ENCODE measurements at regions not wholly inside any gene's neighbourhood (a gene's known extent, or its start where the extent isn't known, plus 50 kb on each side); places are given as distances from the start of the nearest gene placed in this dataset.

DNA sequence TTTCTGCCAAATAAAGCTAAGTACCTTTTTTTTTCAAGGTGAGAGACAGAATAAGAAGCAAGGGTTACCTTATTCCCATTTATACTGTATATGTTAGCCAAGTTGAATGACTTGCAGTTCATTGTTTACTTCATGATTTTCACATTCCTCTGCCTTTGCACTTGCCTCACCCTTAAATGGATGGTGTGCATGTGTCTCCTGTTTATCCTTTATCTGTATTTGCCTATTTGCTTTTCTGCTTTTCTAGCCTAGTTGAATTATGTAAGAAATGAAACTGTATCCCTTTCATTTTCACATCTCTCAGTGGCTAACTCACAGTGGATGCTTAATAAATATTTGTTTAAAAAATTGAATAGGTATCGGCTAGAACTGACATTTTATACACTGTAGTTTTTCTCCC, 200.8 kb upstream of the ST8SIA4 start:
- H3K9me3 ChIP-seq (ENCODE audit: control insufficient read depth, insufficient read depth, low read depth, low read length), result no peaks in the 10 kb centered on the region
- no peak overlapping the region for H3K4me3 ChIP-seq (ENCODE audit: low read depth in 2 of 2, low read length in 2 of 2)
- ATAC-seq (no peak), DNase-seq (ENCODE audit: low read depth, low spot score) (no peak)
- no peaks in the 10 kb centered on the region for H3K4me1 ChIP-seq (ENCODE audit: control insufficient read depth, insufficient read depth, low read length)
- TF ChIP-seq, protein P1, sequence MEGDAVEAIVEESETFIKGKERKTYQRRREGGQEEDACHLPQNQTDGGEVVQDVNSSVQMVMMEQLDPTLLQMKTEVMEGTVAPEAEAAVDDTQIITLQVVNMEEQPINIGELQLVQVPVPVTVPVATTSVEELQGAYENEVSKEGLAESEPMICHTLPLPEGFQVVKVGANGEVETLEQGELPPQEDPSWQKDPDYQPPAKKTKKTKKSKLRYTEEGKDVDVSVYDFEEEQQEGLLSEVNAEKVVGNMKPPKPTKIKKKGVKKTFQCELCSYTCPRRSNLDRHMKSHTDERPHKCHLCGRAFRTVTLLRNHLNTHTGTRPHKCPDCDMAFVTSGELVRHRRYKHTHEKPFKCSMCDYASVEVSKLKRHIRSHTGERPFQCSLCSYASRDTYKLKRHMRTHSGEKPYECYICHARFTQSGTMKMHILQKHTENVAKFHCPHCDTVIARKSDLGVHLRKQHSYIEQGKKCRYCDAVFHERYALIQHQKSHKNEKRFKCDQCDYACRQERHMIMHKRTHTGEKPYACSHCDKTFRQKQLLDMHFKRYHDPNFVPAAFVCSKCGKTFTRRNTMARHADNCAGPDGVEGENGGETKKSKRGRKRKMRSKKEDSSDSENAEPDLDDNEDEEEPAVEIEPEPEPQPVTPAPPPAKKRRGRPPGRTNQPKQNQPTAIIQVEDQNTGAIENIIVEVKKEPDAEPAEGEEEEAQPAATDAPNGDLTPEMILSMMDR (IDR thresholded peaks at IDR 0.05), result no peak
- TF ChIP-seq, protein P2, sequence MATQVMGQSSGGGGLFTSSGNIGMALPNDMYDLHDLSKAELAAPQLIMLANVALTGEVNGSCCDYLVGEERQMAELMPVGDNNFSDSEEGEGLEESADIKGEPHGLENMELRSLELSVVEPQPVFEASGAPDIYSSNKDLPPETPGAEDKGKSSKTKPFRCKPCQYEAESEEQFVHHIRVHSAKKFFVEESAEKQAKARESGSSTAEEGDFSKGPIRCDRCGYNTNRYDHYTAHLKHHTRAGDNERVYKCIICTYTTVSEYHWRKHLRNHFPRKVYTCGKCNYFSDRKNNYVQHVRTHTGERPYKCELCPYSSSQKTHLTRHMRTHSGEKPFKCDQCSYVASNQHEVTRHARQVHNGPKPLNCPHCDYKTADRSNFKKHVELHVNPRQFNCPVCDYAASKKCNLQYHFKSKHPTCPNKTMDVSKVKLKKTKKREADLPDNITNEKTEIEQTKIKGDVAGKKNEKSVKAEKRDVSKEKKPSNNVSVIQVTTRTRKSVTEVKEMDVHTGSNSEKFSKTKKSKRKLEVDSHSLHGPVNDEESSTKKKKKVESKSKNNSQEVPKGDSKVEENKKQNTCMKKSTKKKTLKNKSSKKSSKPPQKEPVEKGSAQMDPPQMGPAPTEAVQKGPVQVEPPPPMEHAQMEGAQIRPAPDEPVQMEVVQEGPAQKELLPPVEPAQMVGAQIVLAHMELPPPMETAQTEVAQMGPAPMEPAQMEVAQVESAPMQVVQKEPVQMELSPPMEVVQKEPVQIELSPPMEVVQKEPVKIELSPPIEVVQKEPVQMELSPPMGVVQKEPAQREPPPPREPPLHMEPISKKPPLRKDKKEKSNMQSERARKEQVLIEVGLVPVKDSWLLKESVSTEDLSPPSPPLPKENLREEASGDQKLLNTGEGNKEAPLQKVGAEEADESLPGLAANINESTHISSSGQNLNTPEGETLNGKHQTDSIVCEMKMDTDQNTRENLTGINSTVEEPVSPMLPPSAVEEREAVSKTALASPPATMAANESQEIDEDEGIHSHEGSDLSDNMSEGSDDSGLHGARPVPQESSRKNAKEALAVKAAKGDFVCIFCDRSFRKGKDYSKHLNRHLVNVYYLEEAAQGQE (IDR thresholded peaks at IDR 0.05; ENCODE audit: insufficient read depth in 1 of 2, low read depth in 2 of 2, low read length in 1 of 2), result no peak
- intact Hi-C loops (cut with micrococcal nuclease; ENCODE audit: unreplicated experiment), result no loop called here
- no TSS peak for BruUV-seq (replicated peaks)
- no peaks in the 10 kb centered on the region for H3K36me3 ChIP-seq (ENCODE audit: control insufficient read depth, insufficient read depth, low read length)
- no peak overlapping the region for H3K27ac ChIP-seq (ENCODE audit: low read length)
- POLR2A ChIA-PET, result interaction anchor here (0.7 kb wide), 1 partner anchor 63 kb away, joined by 4 read pairs; no protein-coding TSS in a partner anchor
- in situ Hi-C loops (cut with HindIII; ENCODE audit: low pct_unique_long_range_greater_than_20kb, low sequenced_read_pairs), result no loop called here
- H3K27me3 ChIP-seq (ENCODE audit: control insufficient read depth, insufficient read depth, low read length), result no peaks in the 10 kb centered on the region
- CTCF ChIA-PET, result no interaction called here

DNA sequence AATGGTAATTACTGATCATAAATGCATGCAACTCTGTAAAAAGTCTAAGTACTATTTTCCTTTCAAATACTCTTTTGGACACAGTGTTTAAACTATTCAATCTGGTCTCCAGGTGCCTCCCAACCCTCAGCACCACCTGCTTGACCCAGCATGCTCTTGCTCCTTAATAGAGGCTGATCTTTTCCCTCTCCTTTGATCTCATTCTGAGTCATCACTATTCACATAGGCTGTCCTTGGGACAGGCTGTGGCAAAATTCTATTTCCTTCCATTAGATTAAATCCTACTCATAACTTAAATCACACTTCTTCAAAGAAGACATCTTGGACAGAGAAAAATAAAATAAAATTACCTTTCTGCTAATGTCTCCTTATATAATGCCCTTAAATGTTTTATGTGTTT, 199.4 kb upstream of the ST8SIA4 start:
- no TSS peak for BruUV-seq (replicated peaks)
- CTCF ChIA-PET, result no interaction called here
- H3K27me3 ChIP-seq (ENCODE audit: control insufficient read depth, insufficient read depth, low read length), result no peaks in the 10 kb centered on the region
- in situ Hi-C loops (cut with HindIII; ENCODE audit: low pct_unique_long_range_greater_than_20kb, low sequenced_read_pairs), result no loop called here
- H3K36me3 ChIP-seq (ENCODE audit: control insufficient read depth, insufficient read depth, low read length), result no peaks in the 10 kb centered on the region
- TF ChIP-seq TCF7L2 (IDR thresholded peaks at IDR 0.05; ENCODE audit: low read depth, low read length), result no peak
- TF ChIP-seq SIN3A (IDR thresholded peaks at IDR 0.05; ENCODE audit: borderline replicate concordance, insufficient read depth, low read depth, low read length), result no peak
- TF ChIP-seq, protein P2 (IDR thresholded peaks at IDR 0.05; ENCODE audit: insufficient read depth in 1 of 2, low read depth in 2 of 2, low read length in 1 of 2), result no peak
- TF ChIP-seq, protein P1 (IDR thresholded peaks at IDR 0.05), result no peak
- TF ChIP-seq POLR2AphosphoS5 (IDR thresholded peaks at IDR 0.05; ENCODE audit: low read depth, low read length), result no peak
- intact Hi-C loops (cut with micrococcal nuclease; ENCODE audit: unreplicated experiment), result no loop called here
- POLR2A ChIA-PET, result no interaction called here
- H3K4me3 ChIP-seq (ENCODE audit: low read depth in 2 of 2, low read length in 2 of 2), result no peak overlapping the region
- H3K27ac ChIP-seq (ENCODE audit: low read length), result no peak overlapping the region
- H3K4me1 ChIP-seq (ENCODE audit: control insufficient read depth, insufficient read depth, low read length), result no peaks in the 10 kb centered on the region
- ATAC-seq (no peak), DNase-seq (ENCODE audit: low read depth, low spot score) (no peak)
- H3K9me3 ChIP-seq (ENCODE audit: control insufficient read depth, insufficient read depth, low read depth, low read length), result no peaks in the 10 kb centered on the region
